Activated T-helper 9 cell treated with anti-CD3 and anti-CD28 coated beads, Interleukin-2, amount 50 U/mL, for 16 hours (primary cell): ENCODE measurements at regions not wholly inside any gene's neighbourhood (a gene's known extent, or its start where the extent isn't known, plus 50 kb on each side); places are given as distances from the start of the nearest gene placed in this dataset.
"Not testable (repeated sequence)": the region's sequence is repeated elsewhere in the genome, so short reads cannot be mapped to it uniquely, and the experiment has no call there.

Experiments
- DNase-seq: peaks from one replicate; pipeline ENCODE4 v3.0.0-alpha.2; 2020; ENCODE audit warnings: low read depth

- DNase-seq = not testable (repeated sequence)
Measured at GRCh38 chr5:1588071-1588694, 64.4 kb upstream of the LPCAT1 start.

DNA sequence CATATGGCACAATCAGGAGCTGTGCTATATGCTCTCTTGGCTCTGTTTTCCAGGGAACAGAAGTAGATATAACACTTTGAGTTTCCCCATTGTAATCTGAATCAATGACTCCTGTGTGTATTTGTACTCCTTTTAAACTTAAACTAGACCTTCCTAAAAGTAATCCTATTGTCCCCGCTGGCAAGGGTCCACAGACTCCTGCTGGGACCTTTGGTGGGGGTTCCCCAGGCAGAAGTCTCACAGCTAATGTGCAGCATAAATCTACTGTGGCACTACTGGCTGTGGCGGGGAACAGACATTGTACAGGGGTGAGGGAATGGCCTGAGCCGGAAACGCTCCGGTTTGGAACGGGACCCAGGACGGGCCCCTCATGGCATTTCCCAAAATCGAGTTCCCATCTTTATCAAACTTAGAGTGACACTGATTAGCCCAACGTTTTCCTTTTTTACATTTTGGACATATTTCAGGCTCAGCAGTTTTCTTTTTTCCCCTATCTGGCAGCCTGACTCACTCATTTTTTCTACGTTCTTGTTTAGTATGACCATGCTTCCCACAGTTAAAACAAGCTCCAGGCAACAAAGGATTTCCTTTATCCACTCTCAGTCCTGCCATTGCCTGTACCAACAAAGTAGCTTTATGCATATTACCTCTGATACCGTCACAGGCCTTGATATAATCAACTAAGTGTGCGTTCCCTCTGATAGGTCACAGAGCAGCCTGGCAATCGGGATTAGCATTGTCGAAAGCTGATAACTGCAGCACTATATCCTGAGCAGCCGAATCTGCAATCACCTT is 59.5 kb upstream of the LPCAT1 start:
- DNase-seq = not testable (repeated sequence)

DNA sequence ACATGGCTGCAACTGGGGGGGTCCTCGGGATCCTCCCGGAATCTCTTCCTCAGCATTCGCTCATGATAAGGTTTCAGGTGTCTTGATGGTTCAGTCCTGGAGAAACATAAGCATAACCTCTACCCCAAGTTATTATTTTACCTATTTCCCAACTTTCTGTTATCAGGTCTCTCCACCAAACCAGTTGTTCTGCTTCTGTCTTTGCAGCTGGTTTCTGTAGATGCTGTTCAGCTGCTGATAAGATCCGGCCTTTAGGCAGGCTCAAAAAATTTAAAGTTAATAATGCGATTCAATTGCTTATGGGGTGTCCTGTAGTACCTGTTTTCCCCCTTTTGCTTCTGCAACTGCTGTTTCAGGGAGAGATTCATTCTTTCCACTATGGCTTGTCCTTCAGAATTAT is 55.6 kb upstream of the LPCAT1 start:
- DNase-seq = not testable (repeated sequence)

- DNase-seq = not testable (repeated sequence)
Measured at GRCh38 chr5:1576851-1577250, 53.1 kb upstream of the LPCAT1 start.

DNA sequence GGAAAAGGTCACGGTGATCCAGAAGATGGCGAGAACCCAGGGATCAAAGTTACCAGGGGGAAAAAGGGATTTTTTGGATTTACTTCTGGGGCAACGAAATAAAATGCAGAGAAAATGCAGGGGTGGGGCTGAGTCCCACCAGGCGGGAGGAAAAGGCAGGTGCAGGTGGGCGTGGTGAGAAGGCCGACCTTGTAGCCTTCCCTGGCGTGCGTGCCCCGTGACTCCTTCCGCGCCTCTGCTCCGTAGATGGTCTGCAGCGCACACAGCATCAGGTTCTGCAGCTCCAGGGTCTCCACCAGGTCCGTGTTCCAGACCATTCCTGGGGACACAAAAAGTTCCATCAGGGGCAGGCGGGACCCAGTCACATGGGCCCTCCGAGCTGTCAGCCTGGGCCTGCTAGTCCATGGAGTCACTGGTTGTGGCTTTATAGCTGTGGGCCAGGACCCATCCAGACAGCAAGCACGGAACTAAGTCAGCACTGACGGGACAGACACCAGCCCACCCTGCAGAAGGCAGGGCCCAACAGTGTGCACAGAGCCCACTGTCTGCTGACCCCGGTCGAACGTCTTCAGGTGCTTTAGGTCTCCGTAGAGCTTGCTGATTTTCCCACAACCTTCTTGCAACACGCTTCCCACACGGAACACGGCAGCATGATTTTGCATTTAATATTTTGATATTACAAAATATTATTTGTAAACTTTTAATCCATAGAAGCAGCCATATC is 52.4 kb upstream of the LPCAT1 start:
- DNase-seq = not testable (repeated sequence)

DNA sequence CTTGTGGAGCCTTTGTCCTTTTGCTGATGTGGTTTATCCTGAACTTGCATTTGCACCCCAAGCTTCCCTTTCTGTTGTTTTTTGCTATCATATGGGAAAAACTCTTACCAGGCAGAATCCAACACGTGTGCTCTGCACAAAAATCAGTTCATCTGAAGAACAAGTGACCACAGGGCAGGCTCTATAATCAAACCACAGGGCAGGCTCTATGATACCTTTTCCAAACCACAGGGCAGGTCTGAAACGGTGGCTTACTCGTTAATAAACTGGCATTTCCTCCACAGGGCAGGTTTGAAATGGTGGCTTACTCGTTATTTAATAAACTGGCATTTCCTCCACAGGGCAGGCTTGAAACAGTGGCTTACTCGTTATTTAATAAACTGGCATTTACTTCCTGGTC is 51.7 kb upstream of the LPCAT1 start:
- not testable (repeated sequence) for DNase-seq

GRCh38 chr5:1574023-1574318 is 50.2 kb upstream of the LPCAT1 start:
- not testable (repeated sequence) for DNase-seq

DNA sequence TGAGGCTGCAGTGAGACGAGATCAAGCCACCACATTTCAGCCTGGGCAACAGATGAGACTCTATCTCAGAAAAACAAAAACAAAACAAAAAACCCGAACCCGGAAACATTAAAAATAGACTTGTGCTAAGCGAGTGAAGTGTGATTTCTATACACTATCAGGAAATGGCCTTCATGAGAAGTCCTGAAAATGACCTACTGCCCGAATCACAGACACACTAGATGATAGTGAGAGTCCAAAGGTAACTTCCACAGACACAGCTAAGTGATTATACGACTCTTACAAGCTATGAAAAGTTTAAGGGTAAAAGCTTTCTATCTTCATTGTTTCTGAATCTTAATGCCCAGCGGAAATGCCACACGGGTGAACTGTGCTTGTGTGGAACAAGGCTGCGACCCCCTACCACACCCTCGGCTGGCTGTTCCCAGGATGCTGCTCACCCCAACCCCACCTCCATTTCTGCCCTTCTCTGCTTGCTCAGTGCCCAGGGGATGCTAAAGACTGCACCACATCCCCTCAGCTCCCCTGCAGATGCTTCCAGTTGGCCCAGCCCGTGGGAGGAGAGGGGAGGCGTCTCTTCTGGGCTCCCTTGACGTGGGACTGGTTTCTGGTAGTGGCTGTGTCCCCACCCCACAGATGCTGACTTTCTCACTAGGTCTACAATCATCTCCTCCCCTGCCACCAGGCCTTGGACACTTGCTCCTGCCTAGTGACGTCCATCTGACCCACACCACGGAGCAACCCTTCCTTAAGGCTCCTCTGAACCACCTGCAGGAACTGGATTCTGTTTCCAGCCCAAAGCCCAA is 49.7 kb upstream of the LPCAT1 start:
- DNase-seq = not testable (repeated sequence)
